ENCODE measurements at regions not wholly inside any gene's neighbourhood (a gene's known extent, or its start where the extent isn't known, plus 50 kb on each side); places are given as distances from the start of the nearest gene placed in this dataset.
A peak's percentile ranks its signal among the peaks of the same experiment; 100 is the strongest.

- Histone ChIP-seq H3K4me1 (peaks cover 33 to 56% (median 42%) of the 10 kb centered on the region in 4 donors), H3K27me3 (no peaks in the 10 kb centered on the region), H3K36me3 (no peaks in the 10 kb centered on the region), H3K27ac (no peak overlapping the region), H3K4me3 (no peak overlapping the region), H3K9me3 (no peaks in the 10 kb centered on the region)
- in situ Hi-C loops (cut with MboI; ENCODE audit: low pct_ligation_motif_present in 1 of 4, low pct_unique_long_range_greater_than_20kb in 1 of 4, low sequenced_read_pairs in 3 of 4), result no loop called here
- TF ChIP-seq EP300 (IDR thresholded peaks at IDR 0.05; ENCODE audit: low read depth) (no peak), CTCF (IDR thresholded peaks at IDR 0.05) (no peak), POLR2A (IDR thresholded peaks at IDR 0.05) (no peak), POLR2AphosphoS5 (IDR thresholded peaks at IDR 0.05) (no peak)
- 44 to 100% methylated on average over 1 to 2 of the region's 2 CpGs for WGBS, 2 donors (ENCODE audit: low coverage in 1 of 2)
- no peak for DNase-seq
- intact Hi-C loops (cut with DNase I; ENCODE audit: low total_unique reads), result no loop called here
Observed at GRCh38 chr16:85380002-85380395, 233.1 kb upstream of the GSE1 start.

- WGBS, 2 donors (ENCODE audit: low coverage in 1 of 2), result 71 to 81% methylated on average over 17 to 19 of the region's 19 CpGs
- TF ChIP-seq POLR2AphosphoS5 (IDR thresholded peaks at IDR 0.05), result no peak
- TF ChIP-seq POLR2A (IDR thresholded peaks at IDR 0.05), result no peak
- TF ChIP-seq CTCF (IDR thresholded peaks at IDR 0.05), result no peak
- TF ChIP-seq EP300 (IDR thresholded peaks at IDR 0.05; ENCODE audit: low read depth), result no peak
- no peak for DNase-seq
- intact Hi-C loops (cut with DNase I; ENCODE audit: low total_unique reads) (no loop called here), in situ Hi-C loops (cut with MboI; ENCODE audit: low pct_ligation_motif_present in 1 of 4, low pct_unique_long_range_greater_than_20kb in 1 of 4, low sequenced_read_pairs in 3 of 4) (no loop called here)
- Histone ChIP-seq H3K4me1 (peaks cover 27 to 52% (median 38%) of the 10 kb centered on the region in 4 donors), H3K27me3 (no peaks in the 10 kb centered on the region), H3K36me3 (no peaks in the 10 kb centered on the region), H3K4me3 (no peak overlapping the region), H3K9me3 (no peaks in the 10 kb centered on the region), H3K27ac (peak overlapping the region in 3 of 4 donors; percentile 22 to 63 (median 33))
Observed at GRCh38 chr16:85380905-85381737, 232.0 kb upstream of the GSE1 start.

- Histone ChIP-seq H3K4me1 (peaks cover 18 to 43% (median 30%) of the 10 kb centered on the region in 4 donors), H3K27ac (peak overlapping the region in 3 of 4 donors; percentile 22 to 63 (median 33)), H3K36me3 (no peaks in the 10 kb centered on the region), H3K4me3 (no peak overlapping the region), H3K9me3 (no peaks in the 10 kb centered on the region), H3K27me3 (no peaks in the 10 kb centered on the region)
- in situ Hi-C loops (cut with MboI; ENCODE audit: low pct_ligation_motif_present in 1 of 4, low pct_unique_long_range_greater_than_20kb in 1 of 4, low sequenced_read_pairs in 3 of 4) (no loop called here), intact Hi-C loops (cut with DNase I; ENCODE audit: low total_unique reads) (no loop called here)
- WGBS, 2 donors (ENCODE audit: low coverage in 1 of 2), result 66% methylated on average over 26 of the region's 26 CpGs; no CpG with 5 or more reads in 1 of the 2 donors
- no peak for DNase-seq
- TF ChIP-seq EP300 (IDR thresholded peaks at IDR 0.05; ENCODE audit: low read depth), result no peak
- no peak for TF ChIP-seq POLR2A (IDR thresholded peaks at IDR 0.05)
- no peak for TF ChIP-seq POLR2AphosphoS5 (IDR thresholded peaks at IDR 0.05)
- no peak for TF ChIP-seq CTCF (IDR thresholded peaks at IDR 0.05)
Observed at GRCh38 chr16:85381738-85382592, 231.2 kb upstream of the GSE1 start.

- Histone ChIP-seq H3K4me3 (no peak overlapping the region), H3K27ac (no peak overlapping the region), H3K9me3 (no peaks in the 10 kb centered on the region), H3K27me3 (no peaks in the 10 kb centered on the region), H3K4me1 (peaks cover 11 to 36% (median 22%) of the 10 kb centered on the region in 4 donors), H3K36me3 (no peaks in the 10 kb centered on the region)
- intact Hi-C loops (cut with DNase I; ENCODE audit: low total_unique reads), result no loop called here
- DNase-seq, result no peak
- 86 to 100% methylated on average over 4 to 11 of the region's 11 CpGs for WGBS, 2 donors (ENCODE audit: low coverage in 1 of 2)
- TF ChIP-seq POLR2A (IDR thresholded peaks at IDR 0.05) (no peak), CTCF (IDR thresholded peaks at IDR 0.05) (no peak)
- in situ Hi-C loops (cut with MboI; ENCODE audit: low pct_ligation_motif_present in 1 of 4, low pct_unique_long_range_greater_than_20kb in 1 of 4, low sequenced_read_pairs in 3 of 4), result no loop called here
Observed at GRCh38 chr16:85382717-85383118, 230.4 kb upstream of the GSE1 start.
